ENCODE measurements at regions not wholly inside any gene's neighbourhood (a gene's known extent, or its start where the extent isn't known, plus 50 kb on each side); places are given as distances from the start of the nearest gene placed in this dataset.

GRCh38 chr2:183248866-183249567 lies 124.8 kb downstream of the NUP35 start:
- H3K27me3 ChIP-seq (ENCODE audit: control insufficient read depth, insufficient read depth, low read length): no peaks in the 10 kb centered on the region
- H3K36me3 ChIP-seq (ENCODE audit: control insufficient read depth, insufficient read depth, low read length): no peaks in the 10 kb centered on the region
- H3K9ac ChIP-seq (ENCODE audit: low read length): no peak overlapping the region
- H3K4me3 ChIP-seq (ENCODE audit: low read depth, low read length): no peak overlapping the region
- H3K9me3 ChIP-seq (ENCODE audit: control insufficient read depth, insufficient read depth, low read depth, low read length): no peaks in the 10 kb centered on the region
- peaks cover 3% of the 10 kb centered on the region; the same call in 1 of the 2 replicates for H3K4me1 ChIP-seq (ENCODE audit: control insufficient read depth, insufficient read depth, low read length)
- H3K27ac ChIP-seq (ENCODE audit: low read depth, low read length): no peak overlapping the region

- H3K36me3 ChIP-seq (ENCODE audit: control insufficient read depth, insufficient read depth, low read length): no peaks in the 10 kb centered on the region
- no peaks in the 10 kb centered on the region for H3K4me1 ChIP-seq (ENCODE audit: control insufficient read depth, insufficient read depth, low read length)
- no peak overlapping the region for H3K27ac ChIP-seq (ENCODE audit: low read depth, low read length)
- no peak overlapping the region for H3K4me3 ChIP-seq (ENCODE audit: low read depth, low read length)
- H3K9ac ChIP-seq (ENCODE audit: low read length): no peak overlapping the region
- H3K27me3 ChIP-seq (ENCODE audit: control insufficient read depth, insufficient read depth, low read length): no peaks in the 10 kb centered on the region
- no peaks in the 10 kb centered on the region for H3K9me3 ChIP-seq (ENCODE audit: control insufficient read depth, insufficient read depth, low read depth, low read length)
These were observed 125.8 kb downstream of the NUP35 start for GRCh38 chr2:183250061-183250460.

GRCh38 chr2:183250472-183250871 lies 126.2 kb downstream of the NUP35 start:
- Histone ChIP-seq H3K9ac (ENCODE audit: low read length) (no peak overlapping the region), H3K4me3 (ENCODE audit: low read depth, low read length) (no peak overlapping the region), H3K36me3 (ENCODE audit: control insufficient read depth, insufficient read depth, low read length) (no peaks in the 10 kb centered on the region), H3K4me1 (ENCODE audit: control insufficient read depth, insufficient read depth, low read length) (no peaks in the 10 kb centered on the region), H3K9me3 (ENCODE audit: control insufficient read depth, insufficient read depth, low read depth, low read length) (no peaks in the 10 kb centered on the region), H3K27ac (ENCODE audit: low read depth, low read length) (no peak overlapping the region), H3K27me3 (ENCODE audit: control insufficient read depth, insufficient read depth, low read length) (no peaks in the 10 kb centered on the region)

- no peaks in the 10 kb centered on the region for H3K36me3 ChIP-seq (ENCODE audit: control insufficient read depth, insufficient read depth, low read length)
- H3K27ac ChIP-seq (ENCODE audit: low read depth, low read length): no peak overlapping the region
- no peaks in the 10 kb centered on the region for H3K27me3 ChIP-seq (ENCODE audit: control insufficient read depth, insufficient read depth, low read length)
- H3K4me3 ChIP-seq (ENCODE audit: low read depth, low read length): no peak overlapping the region
- no peaks in the 10 kb centered on the region for H3K4me1 ChIP-seq (ENCODE audit: control insufficient read depth, insufficient read depth, low read length)
- no peaks in the 10 kb centered on the region for H3K9me3 ChIP-seq (ENCODE audit: control insufficient read depth, insufficient read depth, low read depth, low read length)
- H3K9ac ChIP-seq (ENCODE audit: low read length): no peak overlapping the region
These were observed 129.3 kb downstream of the NUP35 start for GRCh38 chr2:183253441-183254130.

- no peaks in the 10 kb centered on the region for H3K4me1 ChIP-seq (ENCODE audit: control insufficient read depth, insufficient read depth, low read length)
- H3K9me3 ChIP-seq (ENCODE audit: control insufficient read depth, insufficient read depth, low read depth, low read length): no peaks in the 10 kb centered on the region
- H3K36me3 ChIP-seq (ENCODE audit: control insufficient read depth, insufficient read depth, low read length): no peaks in the 10 kb centered on the region
- H3K27ac ChIP-seq (ENCODE audit: low read depth, low read length): no peak overlapping the region
- H3K9ac ChIP-seq (ENCODE audit: low read length): no peak overlapping the region
- no peak overlapping the region for H3K4me3 ChIP-seq (ENCODE audit: low read depth, low read length)
- no peaks in the 10 kb centered on the region for H3K27me3 ChIP-seq (ENCODE audit: control insufficient read depth, insufficient read depth, low read length)
These were observed 131.2 kb downstream of the NUP35 start for GRCh38 chr2:183255411-183255810.

- Histone ChIP-seq H3K36me3 (ENCODE audit: control insufficient read depth, insufficient read depth, low read length) (no peaks in the 10 kb centered on the region), H3K9ac (ENCODE audit: low read length) (no peak overlapping the region), H3K27ac (ENCODE audit: low read depth, low read length) (no peak overlapping the region), H3K4me1 (ENCODE audit: control insufficient read depth, insufficient read depth, low read length) (no peaks in the 10 kb centered on the region), H3K27me3 (ENCODE audit: control insufficient read depth, insufficient read depth, low read length) (no peaks in the 10 kb centered on the region), H3K9me3 (ENCODE audit: control insufficient read depth, insufficient read depth, low read depth, low read length) (no peaks in the 10 kb centered on the region), H3K4me3 (ENCODE audit: low read depth, low read length) (no peak overlapping the region)
These were observed 135.7 kb downstream of the NUP35 start for GRCh38 chr2:183259921-183260320.

GRCh38 chr2:183260527-183260926 lies 136.3 kb downstream of the NUP35 start:
- Histone ChIP-seq H3K36me3 (ENCODE audit: control insufficient read depth, insufficient read depth, low read length) (no peaks in the 10 kb centered on the region), H3K27ac (ENCODE audit: low read depth, low read length) (no peak overlapping the region), H3K4me1 (ENCODE audit: control insufficient read depth, insufficient read depth, low read length) (no peaks in the 10 kb centered on the region), H3K9ac (ENCODE audit: low read length) (no peak overlapping the region), H3K27me3 (ENCODE audit: control insufficient read depth, insufficient read depth, low read length) (no peaks in the 10 kb centered on the region), H3K9me3 (ENCODE audit: control insufficient read depth, insufficient read depth, low read depth, low read length) (no peaks in the 10 kb centered on the region), H3K4me3 (ENCODE audit: low read depth, low read length) (no peak overlapping the region)

GRCh38 chr2:183264890-183265535 lies 140.8 kb downstream of the NUP35 start:
- no peaks in the 10 kb centered on the region for H3K27me3 ChIP-seq (ENCODE audit: control insufficient read depth, insufficient read depth, low read length)
- H3K4me1 ChIP-seq (ENCODE audit: control insufficient read depth, insufficient read depth, low read length): no peaks in the 10 kb centered on the region
- no peak overlapping the region for H3K4me3 ChIP-seq (ENCODE audit: low read depth, low read length)
- H3K27ac ChIP-seq (ENCODE audit: low read depth, low read length): no peak overlapping the region
- H3K9me3 ChIP-seq (ENCODE audit: control insufficient read depth, insufficient read depth, low read depth, low read length): no peaks in the 10 kb centered on the region; the same call in 1 of the 2 replicates
- H3K36me3 ChIP-seq (ENCODE audit: control insufficient read depth, insufficient read depth, low read length): no peaks in the 10 kb centered on the region
- H3K9ac ChIP-seq (ENCODE audit: low read length): no peak overlapping the region

- H3K9me3 ChIP-seq (ENCODE audit: control insufficient read depth, insufficient read depth, low read depth, low read length): no peaks in the 10 kb centered on the region; the same call in 1 of the 2 replicates
- no peak overlapping the region for H3K4me3 ChIP-seq (ENCODE audit: low read depth, low read length)
- H3K27me3 ChIP-seq (ENCODE audit: control insufficient read depth, insufficient read depth, low read length): no peaks in the 10 kb centered on the region
- H3K36me3 ChIP-seq (ENCODE audit: control insufficient read depth, insufficient read depth, low read length): no peaks in the 10 kb centered on the region
- no peaks in the 10 kb centered on the region for H3K4me1 ChIP-seq (ENCODE audit: control insufficient read depth, insufficient read depth, low read length)
- no peak overlapping the region for H3K9ac ChIP-seq (ENCODE audit: low read length)
- H3K27ac ChIP-seq (ENCODE audit: low read depth, low read length): no peak overlapping the region
These were observed 143.0 kb downstream of the NUP35 start for GRCh38 chr2:183267148-183267827.

GRCh38 chr2:183269956-183270355 lies 145.7 kb downstream of the NUP35 start:
- Histone ChIP-seq H3K9ac (ENCODE audit: low read length) (no peak overlapping the region), H3K4me3 (ENCODE audit: low read depth, low read length) (no peak overlapping the region), H3K36me3 (ENCODE audit: control insufficient read depth, insufficient read depth, low read length) (no peaks in the 10 kb centered on the region), H3K27ac (ENCODE audit: low read depth, low read length) (no peak overlapping the region), H3K27me3 (ENCODE audit: control insufficient read depth, insufficient read depth, low read length) (no peaks in the 10 kb centered on the region), H3K9me3 (ENCODE audit: control insufficient read depth, insufficient read depth, low read depth, low read length) (no peaks in the 10 kb centered on the region; the same call in 1 of the 2 replicates), H3K4me1 (ENCODE audit: control insufficient read depth, insufficient read depth, low read length) (no peaks in the 10 kb centered on the region)

- Histone ChIP-seq H3K36me3 (ENCODE audit: control insufficient read depth, insufficient read depth, low read length) (no peaks in the 10 kb centered on the region), H3K9ac (ENCODE audit: low read length) (no peak overlapping the region), H3K9me3 (ENCODE audit: control insufficient read depth, insufficient read depth, low read depth, low read length) (no peaks in the 10 kb centered on the region), H3K4me3 (ENCODE audit: low read depth, low read length) (no peak overlapping the region), H3K27ac (ENCODE audit: low read depth, low read length) (no peak overlapping the region), H3K27me3 (ENCODE audit: control insufficient read depth, insufficient read depth, low read length) (no peaks in the 10 kb centered on the region; the same call in 1 of the 2 replicates), H3K4me1 (ENCODE audit: control insufficient read depth, insufficient read depth, low read length) (peaks cover 5% of the 10 kb centered on the region)
These were observed 159.0 kb downstream of the NUP35 start for GRCh38 chr2:183283209-183283608.
